GM12864 (cell line): ENCODE measurements at regions not wholly inside any gene's neighbourhood (a gene's known extent, or its start where the extent isn't known, plus 50 kb on each side); places are given as distances from the start of the nearest gene placed in this dataset.

Experiments used
- DNase-seq: peaks from one replicate; pipeline ENCODE4 v3.0.0-alpha.2; 2011; ENCODE audit warnings: low read depth
- H3K4me3 ChIP-seq: 2 replicates; pipeline ENCODE4 v1.5.1; 2011; ENCODE audit warnings: mild to moderate bottlenecking, low read depth, low read length, control low read depth
- CTCF ChIP-seq: IDR thresholded peaks from 2 replicates; pipeline ENCODE4 v1.5.1; 2011; ENCODE audit warnings: low read depth, mild to moderate bottlenecking, moderate library complexity, low read length, control low read depth, inconsistent platforms; ENCODE audit errors: missing control alignments

DNA sequence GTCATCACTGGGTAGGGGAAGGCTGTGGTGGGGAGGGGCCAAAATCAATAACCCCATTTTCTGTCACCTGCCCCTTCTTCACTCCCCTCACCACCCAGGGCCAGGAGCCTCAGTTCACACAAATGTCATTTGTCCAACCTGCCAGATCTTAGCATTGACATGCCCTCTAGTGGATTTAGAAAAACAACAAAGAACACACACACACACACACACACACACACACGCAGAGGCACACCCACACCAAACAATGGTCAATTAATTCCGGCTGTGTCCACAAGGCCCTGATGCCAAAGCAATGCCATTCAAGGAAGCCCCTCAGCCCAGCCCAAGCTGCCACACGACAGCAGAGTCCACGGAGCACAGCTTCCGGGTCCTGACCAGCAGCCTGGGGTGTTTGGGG lies 68.4 kb downstream of the NOG start:
- TF ChIP-seq CTCF, result no peak
- H3K4me3 ChIP-seq, result no peak overlapping the region
- DNase-seq, result no peak

- TF ChIP-seq CTCF, result no peak
Observed at GRCh38 chr17:56665864-56666263, 72.4 kb downstream of the NOG start.

DNA sequence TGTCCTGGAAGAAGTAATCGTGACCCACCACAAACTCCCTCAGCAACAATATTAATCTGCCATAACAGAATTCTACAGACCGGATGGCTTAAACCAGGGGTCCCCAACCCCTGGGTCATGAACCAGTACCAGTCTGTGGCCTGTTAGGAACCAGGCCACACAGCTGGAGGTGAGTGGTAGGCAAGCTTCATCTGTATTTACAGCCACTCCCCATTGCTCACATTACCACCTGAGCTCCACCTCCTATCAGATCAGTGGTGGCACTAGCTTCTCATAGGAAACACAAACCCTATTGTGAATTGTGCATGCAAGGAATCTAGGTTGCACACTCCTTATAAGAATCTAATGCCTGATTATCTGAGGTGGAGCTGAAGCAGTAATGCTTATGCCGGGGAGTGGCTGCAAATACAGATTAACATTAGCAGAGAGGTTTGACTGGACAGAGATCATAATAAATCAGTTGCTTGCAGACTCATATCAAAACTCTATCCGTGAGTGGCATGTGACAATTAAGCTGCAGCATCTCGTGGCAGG lies 74.5 kb downstream of the NOG start:
- DNase-seq, result no peak
- no peak overlapping the region for H3K4me3 ChIP-seq
- TF ChIP-seq CTCF, result no peak

More at GRCh38 chr17:56665864-56666263, 72.4 kb downstream of the NOG start:
- no peak overlapping the region for H3K4me3 ChIP-seq
- DNase-seq, result no peak

DNA sequence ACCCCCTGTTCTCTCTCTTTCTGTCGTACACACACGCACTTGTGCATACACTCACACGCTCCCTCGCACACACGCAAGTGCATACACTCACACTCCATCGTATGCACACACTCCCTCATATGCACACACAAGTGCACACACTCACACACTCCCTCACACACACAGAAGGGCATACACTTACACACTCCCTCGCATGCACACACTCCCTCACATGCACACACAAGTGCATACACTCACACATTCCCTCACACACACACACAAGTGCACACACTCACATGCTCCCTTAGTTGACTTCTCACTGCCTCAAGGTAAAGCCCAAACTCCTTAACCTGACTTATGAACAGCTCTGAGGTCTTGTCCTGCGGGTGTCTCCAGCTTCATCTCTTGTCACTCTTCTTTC lies 78.7 kb downstream of the NOG start:
- no peak overlapping the region for H3K4me3 ChIP-seq
- TF ChIP-seq CTCF, result no peak
- DNase-seq, result no peak

DNA sequence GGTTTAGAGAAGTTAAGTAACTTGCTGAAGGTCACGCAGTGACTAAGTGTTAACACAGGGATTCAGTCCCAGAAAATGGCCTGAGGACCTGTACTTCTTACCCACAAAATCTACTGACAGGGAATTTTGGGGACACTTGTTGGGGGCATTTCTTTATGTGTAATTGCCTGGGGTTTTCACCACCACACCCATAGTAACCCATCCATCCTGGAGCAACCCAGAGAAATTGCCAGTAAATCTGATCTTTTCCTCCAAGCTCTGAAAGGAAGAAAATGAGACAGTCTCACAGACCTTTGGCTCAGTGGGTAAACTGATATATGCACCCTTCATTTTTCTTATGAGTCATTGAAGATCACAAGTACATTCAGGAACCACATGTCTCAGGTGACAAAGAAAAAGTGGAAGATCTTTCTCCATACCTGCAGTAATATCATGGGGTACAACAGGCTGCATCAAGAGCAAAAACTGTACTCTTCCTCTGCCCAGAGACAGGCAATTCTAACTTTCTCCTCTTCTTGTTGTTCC lies 81.0 kb downstream of the NOG start:
- DNase-seq, result no peak
- TF ChIP-seq CTCF, result no peak
- no peak overlapping the region for H3K4me3 ChIP-seq

DNA sequence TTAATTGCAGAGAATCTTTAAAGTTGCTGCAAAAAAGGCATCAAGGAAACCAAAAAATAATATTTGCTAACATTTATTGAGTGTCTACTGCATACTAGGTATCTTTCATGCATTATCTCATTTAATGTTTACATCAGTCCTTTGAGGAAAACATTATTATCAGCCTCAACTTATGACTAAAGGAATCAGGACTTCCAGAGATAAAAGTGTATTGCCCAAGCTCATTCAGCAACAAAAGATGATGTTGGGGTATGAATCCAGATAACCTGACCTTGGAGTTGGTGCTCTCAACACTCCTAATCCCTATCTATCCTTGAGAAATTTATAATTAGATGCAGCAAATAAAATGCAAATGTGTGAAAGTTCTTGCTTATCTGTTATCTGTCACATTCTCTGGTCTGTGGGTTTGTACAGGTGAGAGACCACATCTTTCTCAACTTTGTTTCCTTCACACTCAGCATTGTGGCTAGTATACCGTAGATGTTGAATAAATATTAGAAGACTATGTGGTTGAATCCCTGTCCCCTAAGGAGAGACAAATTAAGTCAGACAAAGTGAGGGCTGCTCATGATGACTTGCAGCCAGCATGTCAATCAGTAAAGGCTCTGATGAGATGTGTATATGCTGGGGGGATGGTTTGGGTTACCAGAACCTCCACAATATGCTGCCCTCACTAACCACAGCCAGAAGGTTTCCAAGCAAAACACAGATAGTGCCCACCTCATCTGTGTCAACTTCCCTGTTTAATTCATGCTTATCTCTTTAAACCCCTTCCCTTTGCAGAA lies 82.6 kb downstream of the NOG start:
- no peak overlapping the region for H3K4me3 ChIP-seq
- TF ChIP-seq CTCF, result no peak
- no peak for DNase-seq
